ENCODE measurements at regions not wholly inside any gene's neighbourhood (a gene's known extent, or its start where the extent isn't known, plus 50 kb on each side); places are given as distances from the start of the nearest gene placed in this dataset.
A peak's percentile ranks its signal among the peaks of the same experiment; 100 is the strongest.

DNA sequence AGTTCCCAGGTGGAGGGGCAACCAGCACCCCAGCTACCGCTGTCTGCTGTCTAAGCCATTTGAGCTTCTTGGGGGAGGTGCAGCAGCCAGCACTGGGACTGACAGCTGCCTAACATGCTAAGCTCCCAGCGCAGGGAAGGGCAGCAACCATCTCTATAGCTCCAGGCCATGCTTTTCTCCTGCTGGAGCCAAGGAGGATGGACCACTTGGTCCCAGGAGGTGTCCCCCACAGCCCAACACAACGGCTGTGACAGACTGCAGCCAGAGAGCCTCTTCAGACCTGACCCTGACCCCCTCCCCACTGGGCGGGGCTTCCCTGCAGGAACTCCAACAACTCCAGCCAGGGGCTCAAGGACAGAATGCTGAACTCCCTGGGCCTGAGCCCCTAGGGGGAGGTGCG, 370.6 kb upstream of the REG3G start:
- no peak for FAIRE-seq
- intact Hi-C loops (cut with DNase I) = no loop called here
- DNase-seq = peak in 1 of 5 donors; percentile 33
- no peaks in the 10 kb centered on the region for H3K9me3 ChIP-seq (ENCODE audit: control insufficient read depth in 2 of 3, insufficient read depth in 1 of 3, low read length in 3 of 3)
- TF ChIP-seq, protein P1, sequence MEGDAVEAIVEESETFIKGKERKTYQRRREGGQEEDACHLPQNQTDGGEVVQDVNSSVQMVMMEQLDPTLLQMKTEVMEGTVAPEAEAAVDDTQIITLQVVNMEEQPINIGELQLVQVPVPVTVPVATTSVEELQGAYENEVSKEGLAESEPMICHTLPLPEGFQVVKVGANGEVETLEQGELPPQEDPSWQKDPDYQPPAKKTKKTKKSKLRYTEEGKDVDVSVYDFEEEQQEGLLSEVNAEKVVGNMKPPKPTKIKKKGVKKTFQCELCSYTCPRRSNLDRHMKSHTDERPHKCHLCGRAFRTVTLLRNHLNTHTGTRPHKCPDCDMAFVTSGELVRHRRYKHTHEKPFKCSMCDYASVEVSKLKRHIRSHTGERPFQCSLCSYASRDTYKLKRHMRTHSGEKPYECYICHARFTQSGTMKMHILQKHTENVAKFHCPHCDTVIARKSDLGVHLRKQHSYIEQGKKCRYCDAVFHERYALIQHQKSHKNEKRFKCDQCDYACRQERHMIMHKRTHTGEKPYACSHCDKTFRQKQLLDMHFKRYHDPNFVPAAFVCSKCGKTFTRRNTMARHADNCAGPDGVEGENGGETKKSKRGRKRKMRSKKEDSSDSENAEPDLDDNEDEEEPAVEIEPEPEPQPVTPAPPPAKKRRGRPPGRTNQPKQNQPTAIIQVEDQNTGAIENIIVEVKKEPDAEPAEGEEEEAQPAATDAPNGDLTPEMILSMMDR (IDR thresholded peaks at IDR 0.05; ENCODE audit: borderline replicate concordance, extremely low read depth, insufficient read depth) = no peak
- no peaks in the 10 kb centered on the region for H3K27me3 ChIP-seq (ENCODE audit: control insufficient read depth, insufficient read depth, low read length)
- no peaks in the 10 kb centered on the region for H3K36me3 ChIP-seq (ENCODE audit: control insufficient read depth in 2 of 3, insufficient read depth in 3 of 3, low read length in 3 of 3)
- no peak overlapping the region for H3K9ac ChIP-seq (ENCODE audit: low read length in 3 of 3)
- no peak overlapping the region for H3K4me3 ChIP-seq (ENCODE audit: low read length in 3 of 3)
- H3K4me1 ChIP-seq (ENCODE audit: control insufficient read depth in 2 of 3, insufficient read depth in 2 of 3, low read depth in 1 of 3, low read length in 3 of 3) = no peaks in the 10 kb centered on the region
- no peak overlapping the region for H3K27ac ChIP-seq (ENCODE audit: low read depth in 2 of 2, low read length in 2 of 2)

DNA sequence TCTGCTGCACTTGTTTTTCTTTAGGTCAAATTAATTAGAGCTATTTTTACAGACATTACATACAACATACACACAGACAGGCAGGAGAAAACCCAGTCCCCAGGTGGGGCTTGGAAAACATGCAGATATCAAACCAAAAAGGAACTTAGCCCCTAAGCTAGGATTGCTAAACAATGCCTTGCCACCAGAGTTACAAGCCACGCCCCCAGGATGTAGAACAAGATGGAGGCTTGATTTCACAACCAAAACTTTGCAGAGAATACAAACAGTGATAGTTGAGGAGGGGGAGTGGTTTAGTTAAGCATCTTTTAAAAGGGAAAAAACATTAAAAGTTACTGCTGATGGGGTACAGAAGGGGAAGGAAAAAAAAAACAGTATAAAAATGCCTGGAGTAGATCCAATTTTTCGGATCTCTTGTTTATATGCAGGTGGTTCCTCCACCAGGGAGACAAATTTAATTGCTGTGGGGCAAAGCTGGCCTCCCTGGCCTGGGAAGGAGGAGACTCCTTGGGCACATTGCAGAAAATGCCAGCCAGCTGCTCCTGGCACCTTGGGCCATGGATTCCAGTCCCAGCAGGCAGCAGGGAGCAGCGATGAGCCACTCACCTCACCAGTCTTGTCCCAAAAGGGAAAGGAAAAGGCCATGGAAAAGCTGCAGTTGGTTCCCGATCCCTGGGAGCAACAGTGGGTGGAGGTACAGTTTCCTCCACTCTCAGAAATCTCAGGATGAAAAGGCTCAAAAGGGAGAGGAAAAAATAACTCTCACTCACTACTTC, 348.4 kb upstream of the REG3G start:
- DNase-seq (peak in 1 of 5 donors; percentile 18), FAIRE-seq (no peak)
- Histone ChIP-seq H3K27me3 (ENCODE audit: control insufficient read depth, insufficient read depth, low read length) (no peaks in the 10 kb centered on the region), H3K36me3 (ENCODE audit: control insufficient read depth in 2 of 3, insufficient read depth in 3 of 3, low read length in 3 of 3) (no peaks in the 10 kb centered on the region), H3K4me1 (ENCODE audit: control insufficient read depth in 2 of 3, insufficient read depth in 2 of 3, low read depth in 1 of 3, low read length in 3 of 3) (no peaks in the 10 kb centered on the region), H3K9ac (ENCODE audit: low read length in 3 of 3) (no peak overlapping the region), H3K4me3 (ENCODE audit: low read length in 3 of 3) (no peak overlapping the region), H3K9me3 (ENCODE audit: control insufficient read depth in 2 of 3, insufficient read depth in 1 of 3, low read length in 3 of 3) (no peaks in the 10 kb centered on the region), H3K27ac (ENCODE audit: low read depth in 2 of 2, low read length in 2 of 2) (no peak overlapping the region)
- TF ChIP-seq, protein P1 (IDR thresholded peaks at IDR 0.05; ENCODE audit: borderline replicate concordance, extremely low read depth, insufficient read depth) = no peak
- intact Hi-C loops (cut with DNase I) = no loop called here

DNA sequence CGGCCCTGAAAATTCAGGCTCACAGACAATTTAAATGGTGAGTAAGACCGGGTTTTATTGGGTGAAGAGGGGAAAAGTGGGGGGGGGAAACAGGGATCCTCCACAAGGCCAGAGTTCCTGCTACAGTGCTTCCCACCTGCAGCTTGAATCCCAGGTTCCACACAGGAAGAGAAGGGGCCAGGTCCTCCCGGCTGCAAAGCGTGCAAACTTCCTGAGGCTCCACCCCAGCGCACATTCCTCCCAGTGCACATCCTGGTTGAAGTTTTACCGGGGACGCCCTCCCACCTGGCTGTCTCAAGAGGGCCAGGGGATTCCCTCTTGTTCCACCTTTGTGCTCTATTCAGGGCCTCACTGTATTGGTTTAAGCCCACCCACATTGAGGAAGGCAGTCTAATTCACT, 347.7 kb upstream of the REG3G start:
- DNase-seq = no peak
- intact Hi-C loops (cut with DNase I) = no loop called here
- Histone ChIP-seq H3K4me1 (ENCODE audit: control insufficient read depth in 2 of 3, insufficient read depth in 2 of 3, low read depth in 1 of 3, low read length in 3 of 3) (no peaks in the 10 kb centered on the region), H3K36me3 (ENCODE audit: control insufficient read depth in 2 of 3, insufficient read depth in 3 of 3, low read length in 3 of 3) (no peaks in the 10 kb centered on the region), H3K9ac (ENCODE audit: low read length in 3 of 3) (no peak overlapping the region), H3K4me3 (ENCODE audit: low read length in 3 of 3) (no peak overlapping the region), H3K9me3 (ENCODE audit: control insufficient read depth in 2 of 3, insufficient read depth in 1 of 3, low read length in 3 of 3) (no peaks in the 10 kb centered on the region), H3K27me3 (ENCODE audit: control insufficient read depth, insufficient read depth, low read length) (no peaks in the 10 kb centered on the region), H3K27ac (ENCODE audit: low read depth in 2 of 2, low read length in 2 of 2) (no peak overlapping the region)
- TF ChIP-seq, protein P1 (IDR thresholded peaks at IDR 0.05; ENCODE audit: borderline replicate concordance, extremely low read depth, insufficient read depth) = no peak
- no peak for FAIRE-seq

Data from kidney (tissue), 13 donors.